ENCODE measurements at regions not wholly inside any gene's neighbourhood (a gene's known extent, or its start where the extent isn't known, plus 50 kb on each side); places are given as distances from the start of the nearest gene placed in this dataset.
"Not testable (repeated sequence)": the region's sequence is repeated elsewhere in the genome, so short reads cannot be mapped to it uniquely, and the experiment has no call there.

- TF ChIP-seq CTCF (IDR thresholded peaks at IDR 0.05); ZFX (IDR thresholded peaks at IDR 0.05; ENCODE audit: borderline replicate concordance): not testable (repeated sequence)
These were observed 131.7 kb upstream of the TP53TG3D start for GRCh38 chr16:32121273-32121900.

Data from 22Rv1 (cell line).